Panc1 (cell line): ENCODE measurements at regions not wholly inside any gene's neighbourhood (a gene's known extent, or its start where the extent isn't known, plus 50 kb on each side); places are given as distances from the start of the nearest gene placed in this dataset.

Experiments
- ATAC-seq: fragments of 200-7000 bp; cut with Tn5 transposase; 2 replicates; pipeline ENCODE4 v1.9.1; 2020; ENCODE audit warnings: mild to moderate bottlenecking, moderate library complexity
- BruUV-seq: library from RNA; stranded (reverse); fragments of 400-500 nt; replicated peaks from 2 replicates; lab custom pipeline; 2021; lab: Mats Ljungman, UMichigan
- CTCF ChIA-PET: fragments of 300-600 bp; sonication (Branson Sonifier 250); formaldehyde crosslinking; loops from one replicate; lab custom pipeline; 2022; ENCODE audit warnings: antibody characterized with exemption; lab: Charles Lee
- POLR2A ChIA-PET: fragments of 300-600 bp; sonication (Branson Sonifier 250); formaldehyde crosslinking; loops from one replicate; lab custom pipeline; 2022; ENCODE audit warnings: antibody characterized with exemption; lab: Charles Lee
- DNase-seq: peaks from one replicate; pipeline ENCODE4 v3.0.0-alpha.2; 2010; ENCODE audit warnings: low read depth, low spot score
- H3K27ac ChIP-seq: 2 replicates; pipeline ENCODE4 v1.5.1; 2011; ENCODE audit warnings: mild to moderate bottlenecking, low read length, inconsistent platforms
- H3K27me3 ChIP-seq: fragments of 200-500 bp; sonication (Bioruptor generic); 2 replicates; pipeline ENCODE4 v1.6.0; 2014; ENCODE audit warnings: low read length, inconsistent platforms; ENCODE audit not compliant: control insufficient read depth, insufficient read depth
- H3K36me3 ChIP-seq: fragments of 200-500 bp; sonication (Bioruptor generic); 2 replicates; pipeline ENCODE4 v1.5.1; 2014; ENCODE audit warnings: inconsistent platforms, mild to moderate bottlenecking, low read length, moderate library complexity; ENCODE audit not compliant: control insufficient read depth, insufficient read depth
- H3K4me1 ChIP-seq: 2 replicates; pipeline ENCODE4 v1.5.1; 2011; ENCODE audit warnings: inconsistent platforms, mild to moderate bottlenecking, low read length, moderate library complexity; ENCODE audit not compliant: control insufficient read depth, insufficient read depth
- H3K4me3 ChIP-seq, 2 experiments: 2 replicates each; pipeline ENCODE4 v1.5.1; 2011 to 2012; ENCODE audit warnings: low read depth in 2 of 2, low read length in 2 of 2, mild to moderate bottlenecking in 2 of 2, inconsistent platforms in 1 of 2, moderate library complexity in 1 of 2
- H3K9me3 ChIP-seq: fragments of 200-500 bp; sonication (Bioruptor generic); 2 replicates; pipeline ENCODE4 v1.5.1; 2014; ENCODE audit warnings: low read depth, mild to moderate bottlenecking, inconsistent platforms, low read length, moderate library complexity; ENCODE audit not compliant: control insufficient read depth, insufficient read depth
- POLR2AphosphoS5 ChIP-seq: IDR thresholded peaks from 2 replicates; pipeline ENCODE4 v1.6.1; 2012; ENCODE audit warnings: mild to moderate bottlenecking, low read depth, low read length, moderate library complexity
- SIN3A ChIP-seq: IDR thresholded peaks from 2 replicates; pipeline ENCODE4 v1.6.1; 2012; ENCODE audit warnings: low read depth, mild to moderate bottlenecking, low read length, moderate library complexity, borderline replicate concordance; ENCODE audit not compliant: insufficient read depth
- TCF7L2 ChIP-seq: IDR thresholded peaks from 2 replicates; pipeline ENCODE4 v1.6.1; 2011; ENCODE audit warnings: mild to moderate bottlenecking, low read depth, low read length, inconsistent platforms
- in situ Hi-C: cut with HindIII; loops from 2 replicates; pipeline ENCODE4 v1.10.0; 2016; ENCODE audit warnings: low sequenced_read_pairs, low pct_unique_long_range_greater_than_20kb
- intact Hi-C: fragments of 100-400 bp; cut with micrococcal nuclease; formaldehyde crosslinking; loops from one replicate; pipeline ENCODE4 v1.10.0; 2022; ENCODE audit not compliant: unreplicated experiment
- TF ChIP-seq, protein P1 (sequence below), 2 experiments: IDR thresholded peaks; 2 replicates each; pipeline ENCODE4 v1.6.1; 2011 to 2012; ENCODE audit warnings: low read depth in 2 of 2, control low read depth in 1 of 2, low read length in 1 of 2, mild to moderate bottlenecking in 1 of 2, moderate library complexity in 1 of 2; ENCODE audit not compliant: insufficient read depth in 1 of 2
- TF ChIP-seq, protein P2 (sequence below): fragments of 450-650 bp; IDR thresholded peaks from 2 replicates; pipeline ENCODE4 v1.5.1; 2017; ENCODE audit warnings: mild to moderate bottlenecking

DNA sequence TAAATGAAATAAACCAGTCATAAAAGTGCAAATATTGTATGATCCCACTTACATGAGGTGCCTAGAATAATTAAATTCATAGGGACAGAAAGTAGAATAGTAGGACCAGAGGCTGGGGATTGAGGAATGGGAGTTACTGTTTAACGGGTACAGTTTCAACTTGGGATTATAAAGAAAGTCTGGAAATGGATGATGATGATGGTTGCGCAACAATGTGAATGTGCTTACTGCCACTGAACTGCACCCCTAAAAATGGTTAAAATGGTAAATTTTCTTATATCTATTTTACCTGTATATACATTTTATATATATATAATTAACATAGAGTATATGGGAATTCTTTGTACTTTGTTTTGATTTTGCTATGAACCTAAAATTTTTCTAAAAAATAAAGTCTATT lies 53.3 kb upstream of the L3MBTL3 start:
- in situ Hi-C loops, result no loop called here
- intact Hi-C loops, result no loop called here
- ChIA-PET CTCF (no interaction called here), POLR2A (no interaction called here)
- Histone ChIP-seq H3K27ac (no peak overlapping the region), H3K27me3 (no peaks in the 10 kb centered on the region), H3K4me3 (no peak overlapping the region), H3K9me3 (no peaks in the 10 kb centered on the region), H3K36me3 (no peaks in the 10 kb centered on the region), H3K4me1 (no peaks in the 10 kb centered on the region)
- TF ChIP-seq, protein P1, sequence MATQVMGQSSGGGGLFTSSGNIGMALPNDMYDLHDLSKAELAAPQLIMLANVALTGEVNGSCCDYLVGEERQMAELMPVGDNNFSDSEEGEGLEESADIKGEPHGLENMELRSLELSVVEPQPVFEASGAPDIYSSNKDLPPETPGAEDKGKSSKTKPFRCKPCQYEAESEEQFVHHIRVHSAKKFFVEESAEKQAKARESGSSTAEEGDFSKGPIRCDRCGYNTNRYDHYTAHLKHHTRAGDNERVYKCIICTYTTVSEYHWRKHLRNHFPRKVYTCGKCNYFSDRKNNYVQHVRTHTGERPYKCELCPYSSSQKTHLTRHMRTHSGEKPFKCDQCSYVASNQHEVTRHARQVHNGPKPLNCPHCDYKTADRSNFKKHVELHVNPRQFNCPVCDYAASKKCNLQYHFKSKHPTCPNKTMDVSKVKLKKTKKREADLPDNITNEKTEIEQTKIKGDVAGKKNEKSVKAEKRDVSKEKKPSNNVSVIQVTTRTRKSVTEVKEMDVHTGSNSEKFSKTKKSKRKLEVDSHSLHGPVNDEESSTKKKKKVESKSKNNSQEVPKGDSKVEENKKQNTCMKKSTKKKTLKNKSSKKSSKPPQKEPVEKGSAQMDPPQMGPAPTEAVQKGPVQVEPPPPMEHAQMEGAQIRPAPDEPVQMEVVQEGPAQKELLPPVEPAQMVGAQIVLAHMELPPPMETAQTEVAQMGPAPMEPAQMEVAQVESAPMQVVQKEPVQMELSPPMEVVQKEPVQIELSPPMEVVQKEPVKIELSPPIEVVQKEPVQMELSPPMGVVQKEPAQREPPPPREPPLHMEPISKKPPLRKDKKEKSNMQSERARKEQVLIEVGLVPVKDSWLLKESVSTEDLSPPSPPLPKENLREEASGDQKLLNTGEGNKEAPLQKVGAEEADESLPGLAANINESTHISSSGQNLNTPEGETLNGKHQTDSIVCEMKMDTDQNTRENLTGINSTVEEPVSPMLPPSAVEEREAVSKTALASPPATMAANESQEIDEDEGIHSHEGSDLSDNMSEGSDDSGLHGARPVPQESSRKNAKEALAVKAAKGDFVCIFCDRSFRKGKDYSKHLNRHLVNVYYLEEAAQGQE (IDR thresholded peaks at IDR 0.05; ENCODE audit: insufficient read depth in 1 of 2, low read depth in 2 of 2, low read length in 1 of 2), result no peak
- TF ChIP-seq POLR2AphosphoS5, result no peak
- TF ChIP-seq, protein P2, sequence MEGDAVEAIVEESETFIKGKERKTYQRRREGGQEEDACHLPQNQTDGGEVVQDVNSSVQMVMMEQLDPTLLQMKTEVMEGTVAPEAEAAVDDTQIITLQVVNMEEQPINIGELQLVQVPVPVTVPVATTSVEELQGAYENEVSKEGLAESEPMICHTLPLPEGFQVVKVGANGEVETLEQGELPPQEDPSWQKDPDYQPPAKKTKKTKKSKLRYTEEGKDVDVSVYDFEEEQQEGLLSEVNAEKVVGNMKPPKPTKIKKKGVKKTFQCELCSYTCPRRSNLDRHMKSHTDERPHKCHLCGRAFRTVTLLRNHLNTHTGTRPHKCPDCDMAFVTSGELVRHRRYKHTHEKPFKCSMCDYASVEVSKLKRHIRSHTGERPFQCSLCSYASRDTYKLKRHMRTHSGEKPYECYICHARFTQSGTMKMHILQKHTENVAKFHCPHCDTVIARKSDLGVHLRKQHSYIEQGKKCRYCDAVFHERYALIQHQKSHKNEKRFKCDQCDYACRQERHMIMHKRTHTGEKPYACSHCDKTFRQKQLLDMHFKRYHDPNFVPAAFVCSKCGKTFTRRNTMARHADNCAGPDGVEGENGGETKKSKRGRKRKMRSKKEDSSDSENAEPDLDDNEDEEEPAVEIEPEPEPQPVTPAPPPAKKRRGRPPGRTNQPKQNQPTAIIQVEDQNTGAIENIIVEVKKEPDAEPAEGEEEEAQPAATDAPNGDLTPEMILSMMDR, result no peak
- no peak for TF ChIP-seq TCF7L2
- TF ChIP-seq SIN3A, result no peak
- BruUV-seq, result no TSS peak
- DNase-seq (no peak), ATAC-seq (no peak)

DNA sequence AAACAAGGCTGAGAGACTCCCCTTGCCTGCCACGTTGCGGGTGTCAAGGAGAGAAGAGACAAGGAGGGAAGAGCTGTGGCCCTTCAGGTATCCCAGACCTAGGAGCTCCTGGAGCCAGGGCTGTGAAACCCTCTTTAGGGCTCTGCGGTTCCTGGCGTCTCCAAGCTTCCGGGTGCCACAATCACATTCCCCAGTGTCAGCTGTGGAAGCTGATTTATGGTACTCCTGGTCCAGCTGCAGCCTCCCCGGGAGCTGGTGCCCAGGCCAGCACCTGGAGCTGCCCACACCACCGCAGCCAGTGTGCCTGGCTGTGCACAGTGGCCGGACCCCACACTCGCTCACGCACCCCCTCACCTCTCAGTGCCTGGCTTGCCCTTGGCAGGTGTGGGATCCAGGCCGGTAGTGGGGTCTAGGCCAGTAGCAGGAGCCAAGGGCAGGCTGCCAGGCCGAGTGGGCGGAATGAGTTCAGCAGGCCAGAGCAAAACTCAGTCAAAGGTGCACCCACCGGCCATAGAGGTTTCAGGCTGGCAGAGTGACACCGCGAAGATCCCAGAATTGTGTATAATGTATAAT lies 58.9 kb upstream of the L3MBTL3 start:
- in situ Hi-C loops, result no loop called here
- DNase-seq (no peak), ATAC-seq (no peak)
- CTCF ChIA-PET, result no interaction called here
- Histone ChIP-seq H3K4me3 (no peak overlapping the region), H3K27ac (no peak overlapping the region), H3K9me3 (no peaks in the 10 kb centered on the region), H3K36me3 (no peaks in the 10 kb centered on the region), H3K4me1 (no peaks in the 10 kb centered on the region), H3K27me3 (no peaks in the 10 kb centered on the region)
- intact Hi-C loops, result no loop called here
- POLR2A ChIA-PET, result no interaction called here
- TF ChIP-seq, protein P1 (IDR thresholded peaks at IDR 0.05; ENCODE audit: insufficient read depth in 1 of 2, low read depth in 2 of 2, low read length in 1 of 2), result no peak
- no peak for TF ChIP-seq POLR2AphosphoS5
- no TSS peak for BruUV-seq
